ENCODE measurements at regions not wholly inside any gene's neighbourhood (a gene's known extent, or its start where the extent isn't known, plus 50 kb on each side); places are given as distances from the start of the nearest gene placed in this dataset.

GRCh38 chr1:239732770-239733169, 346.4 kb downstream of the CHRM3 start:
- DNase-seq (ENCODE audit: low read depth): no peak

DNA sequence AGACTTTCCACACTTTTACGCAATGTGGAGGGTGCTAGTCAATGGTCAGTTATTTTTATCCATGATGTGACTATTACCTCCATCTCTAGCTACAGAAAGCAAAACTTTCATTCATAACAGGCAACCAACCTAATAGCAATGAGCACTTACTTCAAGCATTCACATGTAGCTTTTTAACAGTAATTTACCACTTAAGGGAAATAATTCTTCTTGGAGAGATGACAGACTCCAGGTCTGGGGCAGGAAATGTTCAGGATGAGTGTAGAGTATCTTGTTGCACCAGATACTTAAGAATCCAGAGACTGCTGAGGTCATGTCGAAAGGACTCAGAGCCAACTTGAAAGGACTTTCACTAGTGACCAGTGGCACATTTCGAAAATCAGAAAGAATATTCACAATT, 347.6 kb downstream of the CHRM3 start:
- DNase-seq (ENCODE audit: low read depth): no peak

DNA sequence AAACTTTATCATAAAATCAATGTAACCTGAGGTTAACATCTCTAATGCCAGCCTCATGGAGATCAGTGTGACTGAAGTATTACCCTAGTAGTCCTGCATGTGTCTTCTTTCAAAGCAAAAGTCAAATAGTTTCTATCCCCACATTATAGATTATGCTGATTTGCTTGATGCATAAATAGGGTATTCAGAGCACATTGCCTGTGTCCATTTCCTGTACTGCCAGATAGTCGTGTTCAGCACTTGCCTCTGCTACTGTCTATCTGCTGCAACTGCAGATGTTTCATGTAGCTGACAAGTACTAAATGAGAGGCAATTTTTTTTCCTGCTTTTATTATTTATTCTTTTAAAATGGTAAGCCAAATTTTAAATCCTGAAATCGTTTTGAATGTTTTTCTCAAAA, 348.7 kb downstream of the CHRM3 start:
- DNase-seq (ENCODE audit: low read depth): no peak

- no peak for DNase-seq (ENCODE audit: low read depth)
These were observed 350.1 kb downstream of the CHRM3 start for GRCh38 chr1:239736479-239736878.

GRCh38 chr1:239739375-239739774, 352.3 kb upstream of the FMN2 start:
- DNase-seq (ENCODE audit: low read depth): no peak

- no peak for DNase-seq (ENCODE audit: low read depth)
These were observed 351.8 kb upstream of the FMN2 start for GRCh38 chr1:239739919-239740318.

DNA sequence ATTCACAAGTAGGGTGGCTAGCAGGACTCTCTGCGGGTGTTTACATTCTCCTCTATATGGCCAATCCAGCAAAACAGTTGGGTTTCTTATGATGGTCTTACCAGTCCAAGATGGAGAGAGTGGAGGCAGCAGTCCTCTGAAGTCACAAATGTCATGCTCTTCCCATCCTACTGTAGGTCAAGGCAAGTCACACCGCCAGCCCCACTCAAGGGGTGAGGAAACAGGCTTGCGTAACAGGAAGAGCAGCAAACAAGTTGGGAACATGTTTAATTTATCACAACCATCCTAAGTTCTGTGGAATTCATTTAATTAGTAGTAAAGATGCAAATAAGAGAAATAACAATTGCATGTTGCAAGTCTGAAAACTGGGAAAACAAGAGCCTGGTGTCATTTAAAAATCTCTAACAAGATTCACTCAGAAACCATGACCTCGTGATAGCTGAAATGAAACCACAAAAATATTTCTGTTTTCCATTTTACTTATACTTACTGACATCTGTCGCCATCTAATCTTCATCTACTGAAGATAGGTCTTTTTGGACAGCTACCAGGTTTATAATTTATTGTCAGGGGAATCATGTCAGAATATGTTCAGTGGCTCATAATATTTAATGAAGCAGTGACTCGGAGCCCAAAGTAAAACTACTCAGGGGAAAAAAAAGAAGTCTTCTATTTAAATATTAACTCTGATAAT, 349.1 kb upstream of the FMN2 start:
- DNase-seq (ENCODE audit: low read depth): no peak

- DNase-seq (ENCODE audit: low read depth): no peak
These were observed 346.8 kb upstream of the FMN2 start for GRCh38 chr1:239744851-239745250.

DNA sequence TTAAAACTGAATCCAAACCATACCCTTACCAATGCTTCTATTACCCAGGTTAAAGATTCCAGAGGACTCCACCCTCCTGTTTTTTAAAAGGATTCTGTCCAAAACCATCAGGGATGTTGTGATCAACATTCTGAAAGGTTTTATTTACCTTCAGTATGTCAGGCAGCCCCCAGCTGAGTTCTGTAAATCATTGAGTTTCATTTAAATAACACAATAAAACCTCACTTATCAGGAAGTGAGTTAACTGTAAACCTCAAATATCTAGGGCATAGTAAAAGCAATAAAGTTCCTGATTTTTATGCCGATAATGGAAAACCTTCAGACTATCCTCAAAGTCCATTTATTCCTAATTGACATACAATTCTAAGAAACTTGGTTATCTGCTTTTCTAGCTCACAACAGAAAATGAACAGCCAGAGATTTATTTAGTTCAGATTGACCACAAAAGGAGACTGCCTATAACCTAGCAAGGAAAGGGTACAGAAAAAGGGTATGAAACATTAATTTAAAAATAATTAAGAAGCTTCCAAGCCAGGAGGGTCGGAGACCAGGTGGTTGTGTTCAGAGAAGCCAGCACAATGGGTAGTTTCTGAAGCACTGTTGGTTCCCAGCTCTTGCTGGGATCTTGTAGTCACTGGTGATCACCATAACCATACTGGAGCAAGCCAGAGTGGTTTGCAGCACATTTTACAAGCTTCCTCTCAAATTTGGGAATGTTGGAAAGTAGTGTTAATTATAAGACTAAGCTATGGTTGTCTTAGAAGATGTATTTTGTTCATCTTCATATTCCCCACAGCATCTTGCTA, 336.4 kb upstream of the FMN2 start:
- DNase-seq (ENCODE audit: low read depth): no peak

DNA sequence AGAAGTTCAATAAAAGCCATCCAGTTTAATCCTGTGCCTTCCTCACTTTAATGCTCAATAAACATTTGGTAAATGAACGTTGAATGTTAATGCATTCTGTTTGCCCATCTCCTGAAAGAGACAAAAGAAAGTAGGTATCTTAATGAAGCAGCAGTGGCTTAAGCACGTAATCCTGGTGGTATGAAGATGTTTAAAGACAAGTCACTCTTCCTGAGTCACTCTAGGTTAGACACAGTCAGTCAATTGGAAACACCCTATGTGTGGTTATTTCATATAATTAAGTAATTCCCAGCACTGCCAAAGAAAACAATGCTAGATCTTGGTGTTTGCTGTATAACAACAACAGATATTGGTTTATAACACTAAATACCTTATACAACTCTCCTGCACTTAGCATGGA, 334.0 kb upstream of the FMN2 start:
- no peak for DNase-seq (ENCODE audit: low read depth)

DNA sequence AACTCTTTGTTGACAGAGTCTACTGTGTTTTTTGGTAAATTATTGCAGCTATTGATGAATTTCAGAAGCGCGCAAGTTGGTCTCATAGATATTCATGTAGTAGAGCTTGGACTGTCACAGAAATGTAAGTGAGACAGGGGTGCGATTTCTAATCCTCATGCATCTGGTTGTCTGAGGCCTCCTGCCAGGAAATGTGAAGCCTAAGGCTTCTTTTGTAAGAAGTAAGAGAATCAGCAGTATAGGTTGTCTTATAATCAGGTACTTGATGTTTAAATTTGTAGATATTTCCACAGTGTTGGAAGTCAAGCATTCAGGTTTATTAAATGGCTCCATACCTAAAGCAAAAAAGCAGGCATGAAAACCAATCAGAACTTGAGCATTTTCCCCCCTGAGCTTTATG, 332.9 kb upstream of the FMN2 start:
- DNase-seq (ENCODE audit: low read depth): no peak

DNA sequence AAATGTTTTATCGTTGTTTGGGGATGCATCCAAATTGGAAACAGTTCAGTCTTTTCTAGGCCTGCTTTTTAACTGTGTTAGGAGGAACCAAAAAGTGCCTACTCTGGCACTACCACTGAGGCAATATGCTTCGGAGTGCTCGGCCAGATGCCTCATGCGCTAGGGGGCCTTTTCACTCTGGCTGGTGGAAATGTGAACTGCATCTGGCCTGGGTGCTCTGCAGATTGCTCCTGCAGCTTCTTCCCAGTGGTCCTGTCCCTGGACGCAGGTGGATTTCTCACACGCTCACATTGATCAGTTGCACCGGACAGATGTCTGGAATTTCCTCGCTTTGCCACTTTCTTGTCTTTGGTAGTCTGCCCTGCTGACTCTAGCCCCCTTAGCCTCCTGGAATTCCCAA, 330.2 kb upstream of the FMN2 start:
- no peak for DNase-seq (ENCODE audit: low read depth)

GRCh38 chr1:239763850-239764249, 327.8 kb upstream of the FMN2 start:
- DNase-seq (ENCODE audit: low read depth): no peak

- no peak for DNase-seq (ENCODE audit: low read depth)
These were observed 327.1 kb upstream of the FMN2 start for GRCh38 chr1:239764546-239764945.

DNA sequence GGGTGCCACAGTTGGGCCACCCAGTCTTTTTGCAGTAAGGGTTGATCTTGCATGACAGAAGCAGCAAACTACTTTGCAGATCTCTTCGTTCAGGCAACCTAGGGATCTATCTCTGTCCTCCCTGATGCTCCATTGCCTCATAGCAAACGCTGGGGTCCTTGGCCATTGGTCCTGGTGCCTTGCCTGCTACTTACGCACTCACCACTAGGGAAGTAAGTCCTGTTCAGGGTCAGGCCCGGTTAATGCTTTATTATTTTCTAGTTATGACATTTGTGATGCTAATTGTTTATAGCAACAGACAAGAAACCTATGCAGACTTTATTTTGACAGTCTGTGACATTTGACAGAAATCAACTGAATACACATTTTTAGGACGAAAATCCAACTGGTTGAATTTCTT, 326.5 kb upstream of the FMN2 start:
- no peak for DNase-seq (ENCODE audit: low read depth)

GRCh38 chr1:239771550-239771949, 320.1 kb upstream of the FMN2 start:
- no peak for DNase-seq (ENCODE audit: low read depth)

- DNase-seq (ENCODE audit: low read depth): no peak
These were observed 319.2 kb upstream of the FMN2 start for GRCh38 chr1:239772446-239772845.

DNA sequence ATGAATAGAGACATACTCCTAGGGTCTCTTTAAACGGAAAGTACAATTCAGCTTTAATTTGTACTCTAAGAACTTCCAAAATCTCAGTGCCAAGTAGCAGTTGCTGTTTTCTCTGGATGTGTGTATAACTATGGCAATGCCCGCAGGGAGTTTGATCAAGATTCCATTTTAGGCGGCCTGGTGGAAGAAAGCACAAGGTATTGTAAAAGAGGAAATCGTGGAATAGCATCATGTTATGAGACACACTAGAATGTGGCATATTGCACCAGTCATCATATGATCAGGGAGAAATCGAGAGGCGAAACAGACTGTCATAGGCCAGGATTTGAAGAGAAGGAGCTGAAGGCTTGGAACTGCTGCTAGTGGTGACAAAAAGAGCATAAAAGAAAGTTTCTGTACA, 316.2 kb upstream of the FMN2 start:
- DNase-seq (ENCODE audit: low read depth): no peak

- no peak for DNase-seq (ENCODE audit: low read depth)
These were observed 313.4 kb upstream of the FMN2 start for GRCh38 chr1:239778208-239778813.

GRCh38 chr1:239779962-239780361, 311.7 kb upstream of the FMN2 start:
- no peak for DNase-seq (ENCODE audit: low read depth)

DNA sequence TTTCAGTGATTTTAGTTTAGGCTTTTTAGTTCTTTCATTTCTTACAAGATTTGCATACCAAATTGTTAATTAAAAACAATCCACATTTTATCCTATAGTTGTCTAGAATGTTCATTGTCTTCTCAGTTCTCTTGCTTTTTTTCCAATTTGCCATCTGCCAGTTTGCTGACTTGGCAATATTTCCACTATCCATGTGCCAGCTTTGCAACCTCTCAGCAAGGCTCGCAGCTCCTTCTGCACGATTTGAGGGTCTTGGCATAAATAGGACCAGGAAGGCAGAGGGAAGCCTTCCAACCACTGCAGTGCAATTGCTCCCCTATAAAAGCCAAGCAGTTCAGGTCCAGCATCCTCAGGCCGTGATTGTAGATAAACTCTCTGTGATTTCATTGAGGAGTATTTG, 306.8 kb upstream of the FMN2 start:
- DNase-seq (ENCODE audit: low read depth): no peak

GRCh38 chr1:239785576-239785975, 306.1 kb upstream of the FMN2 start:
- no peak for DNase-seq (ENCODE audit: low read depth)

- DNase-seq (ENCODE audit: low read depth): no peak
These were observed 305.2 kb upstream of the FMN2 start for GRCh38 chr1:239786464-239786863.
